Right lobe of liver (tissue), 4 donors: ENCODE measurements at regions not wholly inside any gene's neighbourhood (a gene's known extent, or its start where the extent isn't known, plus 50 kb on each side); places are given as distances from the start of the nearest gene placed in this dataset.
"Not testable (repeated sequence)": the region's sequence is repeated elsewhere in the genome, so short reads cannot be mapped to it uniquely, and the experiment has no call there.

Source experiments
- POLR2A ChIP-seq: fragments of 450-650 bp; IDR thresholded peaks from one replicate; pipeline ENCODE4 v1.6.1; 2017; ENCODE audit warnings: antibody characterized with exemption, mild to moderate bottlenecking
- TF ChIP-seq, protein P1 (sequence below), 4 donors: fragments of 200-600 bp in 3 of 4; fragments of 450-650 bp in 1 of 4; IDR thresholded peaks; one replicate each; pipeline versions ENCODE4 v1.5.1 to v1.8.0; 2016 to 2022; ENCODE audit warnings: antibody characterized with exemption in 4 of 4, mild to moderate bottlenecking in 2 of 4
- donor health status: DM: no; HTN: no; CAD: no.
- donor health status: DM: no; HTN: no; CAD: no.
- donor health status: DM: no; HTN: yes; CAD: no.

DNA sequence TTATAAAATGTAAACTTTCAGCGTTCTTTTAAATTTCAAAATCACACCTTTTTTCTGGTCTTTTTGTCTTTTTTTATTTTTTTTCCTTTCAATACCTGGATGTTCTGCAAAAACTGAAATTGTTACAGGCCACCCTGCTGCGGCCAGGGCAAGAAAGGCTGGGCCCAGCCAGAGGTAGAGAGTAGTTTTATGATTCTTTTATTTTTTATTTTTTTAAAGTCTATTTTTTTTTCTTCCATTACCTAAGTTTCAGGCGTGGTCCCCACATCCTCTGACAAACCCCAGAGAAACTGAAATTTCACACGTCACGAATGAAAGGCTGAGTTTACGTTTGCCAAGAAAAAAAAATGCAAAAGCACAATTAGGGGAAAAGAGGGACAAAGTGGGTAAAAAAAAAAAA is 177.1 kb downstream of the SPATA31A1 start:
- TF ChIP-seq, protein P1, sequence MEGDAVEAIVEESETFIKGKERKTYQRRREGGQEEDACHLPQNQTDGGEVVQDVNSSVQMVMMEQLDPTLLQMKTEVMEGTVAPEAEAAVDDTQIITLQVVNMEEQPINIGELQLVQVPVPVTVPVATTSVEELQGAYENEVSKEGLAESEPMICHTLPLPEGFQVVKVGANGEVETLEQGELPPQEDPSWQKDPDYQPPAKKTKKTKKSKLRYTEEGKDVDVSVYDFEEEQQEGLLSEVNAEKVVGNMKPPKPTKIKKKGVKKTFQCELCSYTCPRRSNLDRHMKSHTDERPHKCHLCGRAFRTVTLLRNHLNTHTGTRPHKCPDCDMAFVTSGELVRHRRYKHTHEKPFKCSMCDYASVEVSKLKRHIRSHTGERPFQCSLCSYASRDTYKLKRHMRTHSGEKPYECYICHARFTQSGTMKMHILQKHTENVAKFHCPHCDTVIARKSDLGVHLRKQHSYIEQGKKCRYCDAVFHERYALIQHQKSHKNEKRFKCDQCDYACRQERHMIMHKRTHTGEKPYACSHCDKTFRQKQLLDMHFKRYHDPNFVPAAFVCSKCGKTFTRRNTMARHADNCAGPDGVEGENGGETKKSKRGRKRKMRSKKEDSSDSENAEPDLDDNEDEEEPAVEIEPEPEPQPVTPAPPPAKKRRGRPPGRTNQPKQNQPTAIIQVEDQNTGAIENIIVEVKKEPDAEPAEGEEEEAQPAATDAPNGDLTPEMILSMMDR (IDR thresholded peaks at IDR 0.05), result not testable (repeated sequence)
- not testable (repeated sequence) for TF ChIP-seq POLR2A
